ENCODE measurements at regions not wholly inside any gene's neighbourhood (a gene's known extent, or its start where the extent isn't known, plus 50 kb on each side); places are given as distances from the start of the nearest gene placed in this dataset.

- no peak for TF ChIP-seq CTCF (IDR thresholded peaks at IDR 0.05; ENCODE audit: borderline replicate concordance, extremely low read depth, low read length, poor library complexity, severe bottlenecking)
- TF ChIP-seq EZH2 (IDR thresholded peaks at IDR 0.05; ENCODE audit: borderline replicate concordance, low read depth, low read length, severe bottlenecking) = no peak
Measured at GRCh38 chr6:102215425-102215824, 821.9 kb downstream of the GRIK2 start.
